ENCODE measurements at regions not wholly inside any gene's neighbourhood (a gene's known extent, or its start where the extent isn't known, plus 50 kb on each side); places are given as distances from the start of the nearest gene placed in this dataset.

DNA sequence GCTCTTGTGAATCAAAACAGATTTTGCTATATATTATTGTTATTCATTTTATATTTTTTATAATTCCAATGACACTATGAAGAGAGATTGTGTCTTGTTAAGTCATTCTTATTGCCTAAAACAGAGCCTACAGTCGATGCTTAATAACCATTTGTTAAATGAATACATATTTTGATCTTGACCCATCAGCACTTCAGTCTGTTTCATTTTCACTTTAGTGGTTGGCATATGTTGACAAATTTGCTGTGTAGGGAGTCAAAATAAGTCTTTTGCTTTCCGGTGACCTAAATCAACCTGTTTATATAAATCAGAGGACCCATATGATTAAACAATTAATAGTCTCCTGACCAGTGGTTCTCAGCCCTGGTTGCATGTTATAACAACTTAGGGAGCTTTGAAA, 97.1 kb downstream of the TXNL1 start:
- H3K79me2 ChIP-seq (ENCODE audit: control insufficient read depth, insufficient read depth, low read length) = no peaks in the 10 kb centered on the region
- H3K27ac ChIP-seq (ENCODE audit: extremely low read depth, low read depth, low read length) = no peak overlapping the region
- ATAC-seq = no peak
- no peaks in the 10 kb centered on the region for H4K20me1 ChIP-seq (replicated peaks; ENCODE audit: control insufficient read depth, insufficient read depth, low read length)
- ChIA-PET CTCF (ENCODE audit: low intra/inter-chr PET ratio) (no interaction called here), POLR2A (no interaction called here)
- H3K9me1 ChIP-seq (ENCODE audit: control insufficient read depth, insufficient read depth, low read length) = no peaks in the 10 kb centered on the region
- H3K27me3 ChIP-seq (ENCODE audit: control insufficient read depth in 2 of 2, insufficient read depth in 2 of 2, low read length in 2 of 2) = no peaks in the 10 kb centered on the region
- in situ Hi-C loops (cut with MboI) (no loop called here), intact Hi-C loops (cut with micrococcal nuclease) (no loop called here)
- 3% methylated on average over 2 of the region's 2 CpGs for WGBS (ENCODE audit: insufficient coverage, low coverage, missing lambda C conversion rate)
- FAIRE-seq = no peak
- no peak overlapping the region for H2AFZ ChIP-seq (ENCODE audit: low read depth, low read length)
- no peaks in the 10 kb centered on the region for H3K36me3 ChIP-seq (ENCODE audit: control insufficient read depth, insufficient read depth, low read length)
- no peaks in the 10 kb centered on the region for H3K9me3 ChIP-seq (replicated peaks; ENCODE audit: control insufficient read depth, insufficient read depth, low read depth, low read length)
- no peak for DNase-seq (ENCODE audit: extremely low read depth in 1 of 4, low spot score in 3 of 4)
- H3K4me3 ChIP-seq = no peak overlapping the region
- no peaks in the 10 kb centered on the region for H3K4me1 ChIP-seq (replicated peaks in 1 of 2; ENCODE audit: control insufficient read depth in 2 of 2, insufficient read depth in 2 of 2, low read length in 2 of 2)
- H3K4me2 ChIP-seq (ENCODE audit: insufficient read depth, low read length) = no peak overlapping the region
- no peak overlapping the region for H3K9ac ChIP-seq (ENCODE audit: insufficient read depth in 1 of 2, low read depth in 2 of 2, low read length in 2 of 2)
- BruUV-seq (replicated peaks) = no TSS peak
- TF ChIP-seq, protein P1, sequence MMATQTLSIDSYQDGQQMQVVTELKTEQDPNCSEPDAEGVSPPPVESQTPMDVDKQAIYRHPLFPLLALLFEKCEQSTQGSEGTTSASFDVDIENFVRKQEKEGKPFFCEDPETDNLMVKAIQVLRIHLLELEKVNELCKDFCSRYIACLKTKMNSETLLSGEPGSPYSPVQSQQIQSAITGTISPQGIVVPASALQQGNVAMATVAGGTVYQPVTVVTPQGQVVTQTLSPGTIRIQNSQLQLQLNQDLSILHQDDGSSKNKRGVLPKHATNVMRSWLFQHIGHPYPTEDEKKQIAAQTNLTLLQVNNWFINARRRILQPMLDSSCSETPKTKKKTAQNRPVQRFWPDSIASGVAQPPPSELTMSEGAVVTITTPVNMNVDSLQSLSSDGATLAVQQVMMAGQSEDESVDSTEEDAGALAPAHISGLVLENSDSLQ (IDR thresholded peaks at IDR 0.05) = no peak
- TF ChIP-seq HMG20A (CRISPR knock-in tag; conservative IDR thresholded peaks at IDR 0.05) = no peak
- no peak for TF ChIP-seq ZC3H11A (IDR thresholded peaks at IDR 0.05; ENCODE audit: low read depth, low read length)
- no peak for TF ChIP-seq ZNF354B (CRISPR knock-in tag; IDR thresholded peaks at IDR 0.05)
- TF ChIP-seq ZNF197 (CRISPR knock-in tag; IDR thresholded peaks at IDR 0.05; ENCODE audit: low read depth) = no peak
- TF ChIP-seq, protein P2, sequence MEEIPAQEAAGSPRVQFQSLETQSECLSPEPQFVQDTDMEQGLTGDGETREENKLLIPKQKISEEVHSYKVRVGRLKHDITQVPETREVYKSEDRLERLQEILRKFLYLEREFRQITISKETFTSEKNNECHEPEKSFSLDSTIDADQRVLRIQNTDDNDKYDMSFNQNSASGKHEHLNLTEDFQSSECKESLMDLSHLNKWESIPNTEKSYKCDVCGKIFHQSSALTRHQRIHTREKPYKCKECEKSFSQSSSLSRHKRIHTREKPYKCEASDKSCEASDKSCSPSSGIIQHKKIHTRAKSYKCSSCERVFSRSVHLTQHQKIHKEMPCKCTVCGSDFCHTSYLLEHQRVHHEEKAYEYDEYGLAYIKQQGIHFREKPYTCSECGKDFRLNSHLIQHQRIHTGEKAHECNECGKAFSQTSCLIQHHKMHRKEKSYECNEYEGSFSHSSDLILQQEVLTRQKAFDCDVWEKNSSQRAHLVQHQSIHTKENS (CRISPR knock-in tag; IDR thresholded peaks at IDR 0.05) = no peak
- TF ChIP-seq HOXB6 (CRISPR knock-in tag; IDR thresholded peaks at IDR 0.05; ENCODE audit: borderline replicate concordance) = no peak
- no peak for TF ChIP-seq XRCC3 (IDR thresholded peaks at IDR 0.05)
- no peak for TF ChIP-seq EWSR1 (IDR thresholded peaks at IDR 0.05; ENCODE audit: borderline replicate concordance, low read depth, partially characterized antibody)
- TF ChIP-seq, protein P3, sequence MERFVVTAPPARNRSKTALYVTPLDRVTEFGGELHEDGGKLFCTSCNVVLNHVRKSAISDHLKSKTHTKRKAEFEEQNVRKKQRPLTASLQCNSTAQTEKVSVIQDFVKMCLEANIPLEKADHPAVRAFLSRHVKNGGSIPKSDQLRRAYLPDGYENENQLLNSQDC (CRISPR knock-in tag; IDR thresholded peaks at IDR 0.05) = no peak
- TF ChIP-seq, protein P4, sequence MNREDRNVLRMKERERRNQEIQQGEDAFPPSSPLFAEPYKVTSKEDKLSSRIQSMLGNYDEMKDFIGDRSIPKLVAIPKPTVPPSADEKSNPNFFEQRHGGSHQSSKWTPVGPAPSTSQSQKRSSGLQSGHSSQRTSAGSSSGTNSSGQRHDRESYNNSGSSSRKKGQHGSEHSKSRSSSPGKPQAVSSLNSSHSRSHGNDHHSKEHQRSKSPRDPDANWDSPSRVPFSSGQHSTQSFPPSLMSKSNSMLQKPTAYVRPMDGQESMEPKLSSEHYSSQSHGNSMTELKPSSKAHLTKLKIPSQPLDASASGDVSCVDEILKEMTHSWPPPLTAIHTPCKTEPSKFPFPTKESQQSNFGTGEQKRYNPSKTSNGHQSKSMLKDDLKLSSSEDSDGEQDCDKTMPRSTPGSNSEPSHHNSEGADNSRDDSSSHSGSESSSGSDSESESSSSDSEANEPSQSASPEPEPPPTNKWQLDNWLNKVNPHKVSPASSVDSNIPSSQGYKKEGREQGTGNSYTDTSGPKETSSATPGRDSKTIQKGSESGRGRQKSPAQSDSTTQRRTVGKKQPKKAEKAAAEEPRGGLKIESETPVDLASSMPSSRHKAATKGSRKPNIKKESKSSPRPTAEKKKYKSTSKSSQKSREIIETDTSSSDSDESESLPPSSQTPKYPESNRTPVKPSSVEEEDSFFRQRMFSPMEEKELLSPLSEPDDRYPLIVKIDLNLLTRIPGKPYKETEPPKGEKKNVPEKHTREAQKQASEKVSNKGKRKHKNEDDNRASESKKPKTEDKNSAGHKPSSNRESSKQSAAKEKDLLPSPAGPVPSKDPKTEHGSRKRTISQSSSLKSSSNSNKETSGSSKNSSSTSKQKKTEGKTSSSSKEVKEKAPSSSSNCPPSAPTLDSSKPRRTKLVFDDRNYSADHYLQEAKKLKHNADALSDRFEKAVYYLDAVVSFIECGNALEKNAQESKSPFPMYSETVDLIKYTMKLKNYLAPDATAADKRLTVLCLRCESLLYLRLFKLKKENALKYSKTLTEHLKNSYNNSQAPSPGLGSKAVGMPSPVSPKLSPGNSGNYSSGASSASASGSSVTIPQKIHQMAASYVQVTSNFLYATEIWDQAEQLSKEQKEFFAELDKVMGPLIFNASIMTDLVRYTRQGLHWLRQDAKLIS (CRISPR knock-in tag; IDR thresholded peaks at IDR 0.05) = no peak
- TF ChIP-seq ETV5 (CRISPR knock-in tag; IDR thresholded peaks at IDR 0.05; ENCODE audit: low read depth) = no peak
- TF ChIP-seq RBM15 (IDR thresholded peaks at IDR 0.05; ENCODE audit: insufficient read depth, low read length) = no peak
- TF ChIP-seq TRIM24 (IDR thresholded peaks at IDR 0.05) = no peak
